GM18873 (cell line): ENCODE measurements at regions not wholly inside any gene's neighbourhood (a gene's known extent, or its start where the extent isn't known, plus 50 kb on each side); places are given as distances from the start of the nearest gene placed in this dataset.

ENCODE experiments used
- ATAC-seq: cut with Tn5 transposase; IDR thresholded peaks from one replicate; pipeline ENCODE4 v1.9.1; 2021; ENCODE audit warnings: mild to moderate bottlenecking, moderate library complexity, moderate number of reproducible peaks; ENCODE audit not compliant: unreplicated experiment, low FRiP score

- no peak for ATAC-seq
Observed at GRCh38 chr1:229988534-229988933, 78.5 kb upstream of the GALNT2 start.

GRCh38 chr1:229989591-229990248 lies 77.3 kb upstream of the GALNT2 start:
- ATAC-seq, result no peak

- ATAC-seq, result no peak
Observed at GRCh38 chr1:229990326-229990725, 76.7 kb upstream of the GALNT2 start.

- ATAC-seq, result no peak
Observed at GRCh38 chr1:229991104-229991513, 75.9 kb upstream of the GALNT2 start.

GRCh38 chr1:229991724-229992333 lies 75.2 kb upstream of the GALNT2 start:
- no peak for ATAC-seq

GRCh38 chr1:229993060-229993459 lies 74.0 kb upstream of the GALNT2 start:
- no peak for ATAC-seq

GRCh38 chr1:229993894-229994293 lies 73.1 kb upstream of the GALNT2 start:
- ATAC-seq, result no peak

GRCh38 chr1:229999004-229999670 lies 67.9 kb upstream of the GALNT2 start:
- no peak for ATAC-seq

GRCh38 chr1:230000493-230001184 lies 66.4 kb upstream of the GALNT2 start:
- no peak for ATAC-seq

- ATAC-seq, result no peak
Observed at GRCh38 chr1:230002164-230002803, 64.8 kb upstream of the GALNT2 start.

GRCh38 chr1:230003409-230003808 lies 63.6 kb upstream of the GALNT2 start:
- no peak for ATAC-seq

- ATAC-seq, result no peak
Observed at GRCh38 chr1:230005040-230005439, 62.0 kb upstream of the GALNT2 start.

- ATAC-seq, result no peak
Observed at GRCh38 chr1:230008721-230009120, 58.3 kb upstream of the GALNT2 start.

GRCh38 chr1:230009611-230010313 lies 57.3 kb upstream of the GALNT2 start:
- ATAC-seq, result no peak

- ATAC-seq, result no peak
Observed at GRCh38 chr1:230010603-230011332, 56.3 kb upstream of the GALNT2 start.

GRCh38 chr1:230011333-230012092 lies 55.5 kb upstream of the GALNT2 start:
- no peak for ATAC-seq

GRCh38 chr1:230012093-230012393 lies 55.0 kb upstream of the GALNT2 start:
- ATAC-seq, result no peak

GRCh38 chr1:230012741-230013140 lies 54.3 kb upstream of the GALNT2 start:
- no peak for ATAC-seq

GRCh38 chr1:230016159-230016558 lies 50.9 kb upstream of the GALNT2 start:
- no peak for ATAC-seq
